IMR-90 (cell line): ENCODE measurements at regions not wholly inside any gene's neighbourhood (a gene's known extent, or its start where the extent isn't known, plus 50 kb on each side); places are given as distances from the start of the nearest gene placed in this dataset.

ENCODE experiments used
- ATAC-seq: fragments of 200-7000 bp; cut with Tn5 transposase; 2 replicates; pipeline ENCODE4 v1.9.1; 2020; ENCODE audit warnings: low read depth, mild to moderate bottlenecking, moderate library complexity
- BruUV-seq: library from RNA; stranded (reverse); fragments of 400-500 nt; replicated peaks from 2 replicates; lab custom pipeline; 2021; lab: Mats Ljungman, UMichigan
- CTCF ChIA-PET: fragments of 300-600 bp; formaldehyde crosslinking; extraction: SDS; loops from one replicate; lab custom pipeline; 2021; ENCODE audit warnings: antibody characterized with exemption; lab: Yijun Ruan, JAX
- POLR2A ChIA-PET: fragments of 300-600 bp; sonication (Branson Sonifier 250); formaldehyde crosslinking; loops from one replicate; lab custom pipeline; 2022; ENCODE audit warnings: antibody characterized with exemption; ENCODE audit not compliant: unreplicated experiment; lab: Charles Lee
- DNase-seq: peaks from one replicate; pipeline ENCODE4 v3.0.0; 2013
- H2AFZ ChIP-seq: replicated peaks from 2 replicates; pipeline ENCODE3; 2013; ENCODE audit warnings: low read length, mild to moderate bottlenecking; ENCODE audit not compliant: poor library complexity
- H2AK5ac ChIP-seq: 2 replicates; pipeline ENCODE4 v1.6.1; 2013; ENCODE audit warnings: low read depth, low read length, inconsistent platforms
- H2AK9ac ChIP-seq: replicated peaks from 2 replicates; pipeline ENCODE3; 2013; ENCODE audit warnings: mild to moderate bottlenecking, low read depth, low read length, moderate library complexity; ENCODE audit not compliant: poor library complexity
- H2BK120ac ChIP-seq: 2 replicates; pipeline ENCODE4 v1.6.1; 2013; ENCODE audit warnings: low read depth, low read length, inconsistent platforms
- H2BK15ac ChIP-seq: 3 replicates; pipeline ENCODE4 v1.6.1; 2013; ENCODE audit warnings: low read depth, low read length, inconsistent platforms
- H2BK20ac ChIP-seq: 2 replicates; pipeline ENCODE4 v1.6.1; 2013; ENCODE audit warnings: low read depth, mild to moderate bottlenecking, inconsistent platforms, low read length, moderate library complexity
- H2BK5ac ChIP-seq: 2 replicates; pipeline ENCODE4 v1.6.1; 2013; ENCODE audit warnings: mild to moderate bottlenecking, low read depth, low read length, inconsistent platforms; ENCODE audit not compliant: poor library complexity, severe bottlenecking
- H3K14ac ChIP-seq: replicated peaks from 2 replicates; pipeline ENCODE4 v1.6.1; 2013; ENCODE audit warnings: low read depth, low read length, inconsistent platforms
- H3K18ac ChIP-seq: 2 replicates; pipeline ENCODE4 v1.6.1; 2013; ENCODE audit warnings: low read depth, low read length, control low read depth
- H3K23ac ChIP-seq: 2 replicates; pipeline ENCODE4 v1.6.1; 2013; ENCODE audit warnings: low read depth, low read length, inconsistent platforms
- H3K27ac ChIP-seq: 2 replicates; pipeline ENCODE4 v1.5.1; 2013; ENCODE audit warnings: mild to moderate bottlenecking, control low read depth, low read length; ENCODE audit not compliant: insufficient read depth
- H3K27me3 ChIP-seq: 2 replicates; pipeline ENCODE4 v1.6.1; 2013; ENCODE audit warnings: low read length; ENCODE audit not compliant: control insufficient read depth, insufficient read depth
- H3K36me3 ChIP-seq: 2 replicates; pipeline ENCODE4 v1.6.1; 2013; ENCODE audit warnings: low read length, mixed read lengths; ENCODE audit not compliant: control insufficient read depth, insufficient read depth
- H3K4ac ChIP-seq: 2 replicates; pipeline ENCODE4 v1.6.1; 2013; ENCODE audit warnings: low read depth, low read length, inconsistent platforms
- H3K4me1 ChIP-seq: 2 replicates; pipeline ENCODE4 v1.6.1; 2013; ENCODE audit warnings: low read length, mixed read lengths; ENCODE audit not compliant: control insufficient read depth, insufficient read depth
- H3K4me2 ChIP-seq: 2 replicates; pipeline ENCODE4 v1.6.1; 2013; ENCODE audit warnings: low read depth, mild to moderate bottlenecking, control low read depth, low read length, moderate library complexity
- H3K4me3 ChIP-seq: 2 replicates; pipeline ENCODE4 v1.5.1; 2013; ENCODE audit warnings: low read depth, mild to moderate bottlenecking, control low read depth, low read length, moderate library complexity; ENCODE audit not compliant: insufficient read depth
- H3K56ac ChIP-seq: 2 replicates; pipeline ENCODE4 v1.6.1; 2013; ENCODE audit warnings: low read length, inconsistent platforms; ENCODE audit not compliant: insufficient read depth; ENCODE audit errors: extremely low read depth
- H3K79me1 ChIP-seq, 2 experiments: 2 replicates each; pipeline ENCODE4 v1.6.1; 2013; ENCODE audit warnings: low read length in 2 of 2, inconsistent platforms in 1 of 2, low read depth in 1 of 2
- H3K9ac ChIP-seq: 2 replicates; pipeline ENCODE4 v1.6.1; 2013; ENCODE audit warnings: low read depth, low read length, control low read depth
- H3K9me1 ChIP-seq: 2 replicates; pipeline ENCODE4 v1.6.1; 2013; ENCODE audit warnings: low read length, inconsistent platforms; ENCODE audit not compliant: insufficient read depth
- H3K9me3 ChIP-seq: 2 replicates; pipeline ENCODE4 v1.6.1; 2013; ENCODE audit warnings: low read length; ENCODE audit not compliant: control insufficient read depth, insufficient read depth
- H4K20me1 ChIP-seq: 2 replicates; pipeline ENCODE4 v1.6.1; 2013; ENCODE audit warnings: low read length, inconsistent platforms; ENCODE audit not compliant: insufficient read depth
- H4K5ac ChIP-seq: 2 replicates; pipeline ENCODE4 v1.6.1; 2013; ENCODE audit warnings: mild to moderate bottlenecking, low read depth, low read length, control low read depth
- H4K8ac ChIP-seq, 2 experiments: 2 replicates each; pipeline ENCODE4 v1.6.1; 2013; ENCODE audit warnings: low read depth in 2 of 2, low read length in 2 of 2, control low read depth in 1 of 2, inconsistent platforms in 1 of 2
- H4K91ac ChIP-seq: 2 replicates; pipeline ENCODE4 v1.6.1; 2013; ENCODE audit warnings: low read depth, low read length, inconsistent platforms; ENCODE audit not compliant: insufficient read depth
- BHLHE40 ChIP-seq: fragments of 150-350 bp; IDR thresholded peaks from 2 replicates; pipeline ENCODE4 v1.6.1; 2016; ENCODE audit warnings: mild to moderate bottlenecking, low read depth, low read length
- CEBPB ChIP-seq: IDR thresholded peaks from 2 replicates; pipeline ENCODE4 v1.6.1; 2012; ENCODE audit warnings: low read depth, low read length, improper control_type of control experiment
- CHD1 ChIP-seq: IDR thresholded peaks from 2 replicates; pipeline ENCODE4 v1.6.1; 2012; ENCODE audit warnings: low read depth, low read length, improper control_type of control experiment
- CTCF ChIP-seq: conservative IDR thresholded peaks from 2 replicates; pipeline ENCODE4 v1.5.1; 2012; ENCODE audit warnings: mild to moderate bottlenecking, low read depth, low read length, improper control_type of control experiment
- ELK1 ChIP-seq: fragments of 150-350 bp; IDR thresholded peaks from 2 replicates; pipeline ENCODE4 v1.6.1; 2016; ENCODE audit warnings: low read depth, mild to moderate bottlenecking, low read length, moderate library complexity, borderline replicate concordance
- FOS ChIP-seq: fragments of 150-350 bp; IDR thresholded peaks from 2 replicates; pipeline ENCODE4 v1.6.1; 2016; ENCODE audit warnings: low read depth, low read length
- MAFK ChIP-seq: IDR thresholded peaks from 2 replicates; pipeline ENCODE4 v1.6.1; 2012; ENCODE audit warnings: low read depth, low read length, improper control_type of control experiment
- MAZ ChIP-seq: IDR thresholded peaks from 2 replicates; pipeline ENCODE4 v1.6.1; 2012; ENCODE audit warnings: low read depth, mild to moderate bottlenecking, low read length, improper control_type of control experiment, moderate library complexity, borderline replicate concordance
- MXI1 ChIP-seq: IDR thresholded peaks from 2 replicates; pipeline ENCODE4 v1.6.1; 2012; ENCODE audit warnings: low read depth, mild to moderate bottlenecking, low read length, moderate library complexity, borderline replicate concordance
- NFE2L2 ChIP-seq: fragments of 150-350 bp; IDR thresholded peaks from 2 replicates; pipeline ENCODE4 v1.6.1; 2016; ENCODE audit warnings: low read depth, mild to moderate bottlenecking, low read length
- POLR2A ChIP-seq: IDR thresholded peaks from 2 replicates; pipeline ENCODE4 v1.6.1; 2012; ENCODE audit warnings: mild to moderate bottlenecking, low read depth, low read length
- RAD21 ChIP-seq: IDR thresholded peaks from 2 replicates; pipeline ENCODE4 v1.6.1; 2012; ENCODE audit warnings: low read length, improper control_type of control experiment
- RCOR1 ChIP-seq: IDR thresholded peaks from 2 replicates; pipeline ENCODE4 v1.6.1; 2012; ENCODE audit warnings: mild to moderate bottlenecking, low read length, improper control_type of control experiment; ENCODE audit not compliant: insufficient replicate concordance
- RFX5 ChIP-seq: IDR thresholded peaks from 2 replicates; pipeline ENCODE4 v1.8.0; 2012; ENCODE audit warnings: low read depth, mild to moderate bottlenecking, low read length, moderate library complexity
- SMC3 ChIP-seq: fragments of 150-350 bp; IDR thresholded peaks from 2 replicates; pipeline ENCODE4 v1.6.1; 2016; ENCODE audit warnings: low read depth, mild to moderate bottlenecking, antibody characterized with exemption, low read length, moderate library complexity
- USF2 ChIP-seq: fragments of 150-350 bp; IDR thresholded peaks from 2 replicates; pipeline ENCODE4 v1.6.1; 2017; ENCODE audit warnings: mild to moderate bottlenecking, antibody characterized with exemption, low read length, low read depth
- WGBS, 2 experiments: methylation state at CpG; one replicate each; pipeline versions ENCODE4 v1.1.5 to v1.1.7; 2013; ENCODE audit warnings: missing lambda C conversion rate in 2 of 2; ENCODE audit not compliant: insufficient read length in 1 of 2; ENCODE audit errors: extremely low coverage in 2 of 2; 5-methylcytosine and 5-hydroxymethylcytosine counted together
- dilution Hi-C: fragments of 300-500 bp; cut with HindIII; formaldehyde crosslinking; loops from one replicate; pipeline ENCODE4 v1.14.3; 2018; ENCODE audit warnings: low sequenced_read_pairs; ENCODE audit not compliant: unreplicated experiment
- in situ Hi-C: fragments of 300-500 bp; cut with MboI; formaldehyde crosslinking; loops from 3 replicates; pipeline ENCODE4 v1.14.3; 2019; ENCODE audit warnings: low sequenced_read_pairs, inconsistent platforms, mixed read lengths
- intact Hi-C: fragments of 100-400 bp; cut with micrococcal nuclease; formaldehyde crosslinking; loops from 2 replicates; pipeline ENCODE4 v1.10.0; 2022

- Histone ChIP-seq H3K14ac (no peak overlapping the region), H3K4ac (no peak overlapping the region), H3K18ac (no peak overlapping the region), H3K36me3 (no peaks in the 10 kb centered on the region), H2AK5ac (no peak overlapping the region), H2AFZ (no peak overlapping the region), H3K27ac (no peak overlapping the region), H3K56ac (no peak overlapping the region), H2BK15ac (no peak overlapping the region), H2AK9ac (no peak overlapping the region), H4K91ac (no peak overlapping the region), H3K9me1 (no peaks in the 10 kb centered on the region), H3K4me2 (no peak overlapping the region), H3K79me1 (no peaks in the 10 kb centered on the region), H3K9me3 (0 out of 2 replicates have a peak, but pooled peaks cover 3% of the 10 kb centered on the region), H4K5ac (no peak overlapping the region), H2BK20ac (no peak overlapping the region), H3K27me3 (no peaks in the 10 kb centered on the region), H4K20me1 (no peaks in the 10 kb centered on the region), H3K4me3 (no peak overlapping the region), H3K4me1 (no peaks in the 10 kb centered on the region), H3K23ac (no peak overlapping the region), H2BK120ac (no peak overlapping the region), H4K8ac (no peak overlapping the region), H2BK5ac (no peak overlapping the region), H3K9ac (no peak overlapping the region)
- no peak for TF ChIP-seq MXI1
- no peak for TF ChIP-seq SMC3
- no peak for TF ChIP-seq CEBPB
- no peak for TF ChIP-seq MAFK
- no peak for TF ChIP-seq ELK1
- no peak for TF ChIP-seq USF2
- TF ChIP-seq FOS: no peak
- no peak for TF ChIP-seq RFX5
- TF ChIP-seq CHD1: no peak
- TF ChIP-seq MAZ: no peak
- no peak for TF ChIP-seq RCOR1
- no peak for TF ChIP-seq NFE2L2
- no peak for TF ChIP-seq POLR2A
- TF ChIP-seq BHLHE40: no peak
- TF ChIP-seq RAD21: no peak
- TF ChIP-seq CTCF: no peak
- ChIA-PET CTCF (no interaction called here), POLR2A (no interaction called here)
- ATAC-seq (no peak), DNase-seq (no peak)
- no TSS peak for BruUV-seq
- intact Hi-C loops (no loop called here), dilution Hi-C loops (no loop called here), in situ Hi-C loops (no loop called here)
- no CpG with 5 or more reads among the region's 1 CpG for WGBS, 2 experiments
Measured at GRCh38 chr4:104188301-104188700, 306.4 kb downstream of the CXXC4 start.
